Motor neuron (in vitro differentiated cells): ENCODE measurements at regions not wholly inside any gene's neighbourhood (a gene's known extent, or its start where the extent isn't known, plus 50 kb on each side); places are given as distances from the start of the nearest gene placed in this dataset.

Experiments
- ATAC-seq, 8 experiments: fragments of 200-7000 bp; cut with Tn5 transposase; replicated peaks in 6 of 8; 2 replicates each; pipeline ENCODE4 v1.8.0; 2021; ENCODE audit warnings: mild to moderate bottlenecking in 8 of 8, moderate library complexity in 8 of 8
- H3K27ac ChIP-seq, 2 donors: fragments of 250-450 bp; sonication (Bioruptor Pico); 2 replicates each; pipeline ENCODE4 v1.9.0; 2021; ENCODE audit warnings: antibody characterized with exemption in 2 of 2, mild to moderate bottlenecking in 2 of 2, moderate library complexity in 1 of 2
- H3K4me1 ChIP-seq, 2 donors: fragments of 250-450 bp; sonication (Bioruptor Pico); replicated peaks in 1 of 2; 2 replicates each; pipeline ENCODE4 v1.6.1; 2021; ENCODE audit warnings: antibody characterized with exemption in 2 of 2, mild to moderate bottlenecking in 2 of 2, moderate library complexity in 1 of 2
- H3K4me3 ChIP-seq, 5 donors: fragments of 250-450 bp; sonication (Bioruptor Pico); 2 replicates each; pipeline ENCODE4 v1.9.0; 2021; ENCODE audit warnings: antibody characterized with exemption in 5 of 5, mild to moderate bottlenecking in 5 of 5, moderate library complexity in 4 of 5
- WGBS, 10 experiments: fragments of 450-650 bp; shearing (Covaris generic); methylation state at CpG; one replicate each; pipeline ENCODE4 v1.0.0; 2022; 5-methylcytosine and 5-hydroxymethylcytosine counted together
- in situ Hi-C, 9 experiments: fragments of 400-800 bp; cut with MboI; loops; one replicate each; pipeline ENCODE4 v1.15.0; 2021; ENCODE audit warnings: low sequenced_read_pairs in 9 of 9, low pct_unique_long_range_greater_than_20kb in 2 of 9; ENCODE audit not compliant: unreplicated experiment in 9 of 9

DNA sequence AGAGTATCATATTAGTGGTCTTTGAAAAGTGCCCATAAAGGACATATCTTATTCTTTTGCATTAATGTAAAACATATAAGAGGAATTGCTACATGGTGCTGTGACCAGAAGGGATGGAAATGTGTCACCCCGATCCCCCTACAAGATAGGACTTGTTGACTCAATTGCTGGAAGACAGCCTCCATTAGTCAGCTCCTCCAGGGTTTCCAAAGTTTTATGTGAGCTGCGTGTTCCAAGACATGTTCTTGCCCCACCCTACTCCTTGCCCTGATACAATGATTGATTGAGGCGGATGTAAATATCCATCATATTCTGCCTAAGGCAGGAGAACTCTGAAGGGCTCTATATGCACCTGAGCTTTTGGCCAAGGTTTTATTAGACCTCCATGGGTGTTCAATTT is 541.0 kb upstream of the ZEB2 start:
- 6 to 90% (median 63%) methylated on average over 1 to 3 of the region's 3 CpGs; no CpG with 5 or more reads in 3 of the 10 experiments for WGBS, 10 experiments
- peak in 3 of 8 experiments; percentile 41 to 75 (median 63) for ATAC-seq
- in situ Hi-C loops = no loop called here

DNA sequence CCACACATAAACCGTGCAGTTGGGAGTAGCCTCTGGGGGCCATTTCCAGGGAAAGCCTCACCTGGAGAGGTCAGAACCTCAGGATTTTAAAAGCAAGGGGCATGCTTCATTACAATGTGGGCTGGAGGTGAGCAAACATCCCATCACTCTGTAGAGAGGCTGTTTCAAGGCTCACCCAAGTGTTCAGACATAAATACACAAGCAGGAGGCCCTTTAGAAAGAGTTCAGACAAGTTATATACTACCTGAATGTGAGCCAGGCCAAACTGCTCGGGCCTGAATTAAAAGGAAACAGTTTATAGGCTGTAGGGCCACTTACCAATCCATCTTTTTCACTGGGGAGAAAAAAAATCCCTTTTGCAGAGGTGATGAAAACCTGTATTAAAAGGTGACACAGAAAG is 540.0 kb upstream of the ZEB2 start:
- Histone ChIP-seq H3K4me3 (no peak overlapping the region), H3K27ac (no peak overlapping the region), H3K4me1 (no peaks in the 10 kb centered on the region)
- WGBS, 10 experiments = 0 to 78% (median 55%) methylated on average over 1 to 2 of the region's 2 CpGs; no CpG with 5 or more reads in 1 of the 10 experiments
- in situ Hi-C loops = no loop called here
- peak in 2 of 8 experiments; percentile 8 to 17 for ATAC-seq

More for the DNA sequence above, 541.0 kb upstream of the ZEB2 start:
- no peak overlapping the region for H3K4me3 ChIP-seq
- no peak overlapping the region for H3K27ac ChIP-seq
- no peaks in the 10 kb centered on the region for H3K4me1 ChIP-seq

- no peak overlapping the region for H3K4me3 ChIP-seq
- in situ Hi-C loops = no loop called here
- H3K27ac ChIP-seq = no peak overlapping the region
- peak in 3 of 8 experiments; percentile 65 to 81 (median 72) for ATAC-seq
- 22 to 100% (median 86%) methylated on average over 1 of the region's 1 CpG; no CpG with 5 or more reads in 3 of the 10 experiments for WGBS, 10 experiments
- no peaks in the 10 kb centered on the region for H3K4me1 ChIP-seq
Observed at GRCh38 chr2:145059343-145059742, 539.4 kb upstream of the ZEB2 start.

GRCh38 chr2:145058457-145058856 is 538.5 kb upstream of the ZEB2 start:
- Histone ChIP-seq H3K4me3 (no peak overlapping the region), H3K4me1 (no peaks in the 10 kb centered on the region), H3K27ac (no peak overlapping the region)
- in situ Hi-C loops = no loop called here
- no peak for ATAC-seq
- WGBS, 10 experiments = 58 to 100% (median 100%) methylated on average over 1 of the region's 1 CpG; no CpG with 5 or more reads in 2 of the 10 experiments

DNA sequence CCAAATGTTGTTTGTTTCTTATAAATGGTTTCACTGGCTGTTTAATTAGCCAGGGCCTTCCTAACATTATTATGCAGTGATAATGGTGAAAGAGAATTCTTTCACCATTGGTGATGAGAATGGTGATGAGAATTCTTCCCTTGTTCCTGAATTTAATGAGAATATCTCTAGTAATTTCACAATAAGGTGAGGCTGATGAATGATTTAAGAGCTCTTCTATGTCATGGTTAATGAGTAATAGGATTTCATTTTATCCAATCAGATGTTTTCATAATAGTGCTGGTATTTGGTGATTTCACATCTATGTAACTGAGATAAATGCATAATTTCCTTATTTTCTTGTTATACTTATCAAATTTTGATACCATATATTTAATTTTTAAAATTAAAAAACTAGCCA is 535.7 kb upstream of the ZEB2 start:
- ATAC-seq = no peak
- Histone ChIP-seq H3K4me3 (no peak overlapping the region), H3K4me1 (no peaks in the 10 kb centered on the region), H3K27ac (no peak overlapping the region)
- in situ Hi-C loops = no loop called here

DNA sequence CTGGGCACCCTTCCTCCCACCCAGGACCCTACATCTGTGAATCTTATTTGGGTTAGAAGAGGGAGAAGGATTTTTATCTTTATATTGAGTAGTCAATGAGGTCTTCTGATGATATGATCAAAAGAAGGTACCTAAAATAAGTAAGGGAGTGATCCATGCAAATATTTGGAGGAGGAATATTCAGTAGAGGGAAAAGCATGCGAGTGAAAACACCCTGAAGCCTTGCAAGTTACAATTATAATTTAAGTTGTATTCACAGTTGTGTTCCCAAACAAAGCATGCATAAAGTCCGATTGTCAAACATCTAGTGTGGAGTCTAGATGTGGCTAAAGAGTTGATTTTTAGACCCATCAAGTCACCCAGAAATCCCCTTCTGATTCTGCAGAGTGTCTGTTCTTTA is 530.2 kb upstream of the ZEB2 start:
- 0 to 100% (median 83%) methylated on average over 1 to 2 of the region's 2 CpGs; no CpG with 5 or more reads in 3 of the 10 experiments for WGBS, 10 experiments
- in situ Hi-C loops = no loop called here
- ATAC-seq = peak in 3 of 8 experiments; percentile 63 to 86 (median 67)
- H3K4me3 ChIP-seq = no peak overlapping the region
- H3K4me1 ChIP-seq = no peaks in the 10 kb centered on the region
- H3K27ac ChIP-seq = no peak overlapping the region

DNA sequence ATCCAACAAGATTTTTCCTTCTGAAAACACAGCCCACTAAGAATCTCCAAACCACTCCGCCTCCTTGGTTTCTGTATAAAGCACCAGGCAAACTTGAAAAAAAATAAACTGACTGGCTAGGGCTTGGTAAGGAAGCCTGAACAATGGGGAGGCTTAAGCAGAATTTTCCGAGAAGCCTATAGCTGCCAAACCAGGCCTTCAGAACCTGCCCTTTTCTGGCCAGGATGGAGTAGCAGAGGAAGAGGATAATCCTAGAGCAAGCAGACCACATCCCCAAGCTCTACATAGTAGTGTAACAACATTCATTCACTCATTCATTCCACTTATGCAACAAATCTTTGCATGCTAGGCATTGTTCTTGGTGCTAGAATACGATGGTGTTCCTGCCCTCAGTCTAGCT is 529.6 kb upstream of the ZEB2 start:
- WGBS, 10 experiments = 0 to 100% (median 86%) methylated on average over 1 to 3 of the region's 3 CpGs
- ATAC-seq = no peak
- in situ Hi-C loops = no loop called here

DNA sequence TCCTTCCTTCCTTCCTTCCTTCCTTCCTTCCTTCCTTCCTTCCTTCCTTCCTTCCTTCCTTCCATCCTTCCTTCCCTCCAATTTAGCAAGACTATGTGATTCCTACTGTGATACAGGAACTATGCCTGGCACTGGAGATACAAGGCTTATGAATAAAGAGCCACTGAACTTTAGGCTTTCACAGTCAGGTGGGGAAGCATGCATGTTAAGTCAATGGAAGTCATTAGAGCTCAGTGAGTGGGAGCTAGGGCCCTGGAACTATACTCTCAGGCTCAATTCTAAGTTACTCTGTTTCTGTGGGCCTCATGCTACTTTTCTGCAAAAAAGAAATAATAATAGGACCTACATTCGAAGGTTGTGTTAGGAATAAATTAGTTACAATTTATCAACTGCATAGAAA is 527.6 kb upstream of the ZEB2 start:
- in situ Hi-C loops = no loop called here
- no peak overlapping the region for H3K4me3 ChIP-seq
- WGBS, 10 experiments = 50 to 100% (median 88%) methylated on average over 1 of the region's 1 CpG; no CpG with 5 or more reads in 2 of the 10 experiments
- ATAC-seq = no peak
- H3K27ac ChIP-seq = no peak overlapping the region
- H3K4me1 ChIP-seq = no peaks in the 10 kb centered on the region

More for the DNA sequence above, 529.6 kb upstream of the ZEB2 start:
- Histone ChIP-seq H3K4me3 (no peak overlapping the region), H3K27ac (no peak overlapping the region), H3K4me1 (no peaks in the 10 kb centered on the region)

DNA sequence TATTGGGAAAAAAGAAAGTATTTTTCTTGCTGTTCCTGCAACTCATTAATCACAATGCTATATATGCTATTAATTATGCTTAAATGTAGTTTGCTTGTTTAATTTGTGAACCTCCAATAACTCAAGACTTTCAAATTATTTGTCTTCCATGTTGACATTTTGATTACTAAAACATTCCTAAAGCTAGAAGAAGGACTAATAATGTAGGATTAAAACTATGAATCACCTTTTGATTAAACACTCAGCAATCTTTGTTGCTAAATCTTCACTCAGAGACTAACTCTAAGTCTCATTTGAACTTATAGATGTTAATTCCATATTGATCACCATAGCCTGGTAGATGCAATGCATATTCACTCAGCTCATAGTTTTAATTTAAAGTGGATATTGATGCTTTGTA is 524.6 kb upstream of the ZEB2 start:
- Histone ChIP-seq H3K4me1 (no peaks in the 10 kb centered on the region), H3K4me3 (no peak overlapping the region), H3K27ac (no peak overlapping the region)
- in situ Hi-C loops = no loop called here
- ATAC-seq = no peak

GRCh38 chr2:145043399-145043834 is 523.5 kb upstream of the ZEB2 start:
- H3K27ac ChIP-seq = no peak overlapping the region
- no peak overlapping the region for H3K4me3 ChIP-seq
- no peaks in the 10 kb centered on the region for H3K4me1 ChIP-seq
- in situ Hi-C loops = no loop called here
- WGBS, 10 experiments = 20 to 95% (median 82%) methylated on average over 1 to 6 of the region's 6 CpGs
- no peak for ATAC-seq

DNA sequence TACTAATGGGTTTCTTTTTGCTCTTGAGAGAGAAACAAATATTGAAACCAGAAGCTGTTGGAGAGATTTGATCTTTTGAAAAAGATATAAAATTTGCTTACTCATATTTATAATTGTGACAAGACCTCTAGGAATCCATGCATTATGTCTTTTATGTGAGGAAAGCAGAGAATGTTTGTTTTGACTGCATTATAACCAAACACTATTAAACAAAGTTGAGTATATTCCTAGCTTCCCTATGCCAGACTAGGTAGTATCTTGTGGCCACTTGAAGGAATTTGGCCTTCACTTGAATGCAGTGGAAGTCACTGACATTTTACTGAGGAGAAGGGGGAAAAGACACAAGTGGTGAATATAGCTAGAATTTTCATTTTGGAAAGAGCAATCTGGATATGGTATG is 521.8 kb upstream of the ZEB2 start:
- in situ Hi-C loops = no loop called here
- H3K27ac ChIP-seq = no peak overlapping the region

DNA sequence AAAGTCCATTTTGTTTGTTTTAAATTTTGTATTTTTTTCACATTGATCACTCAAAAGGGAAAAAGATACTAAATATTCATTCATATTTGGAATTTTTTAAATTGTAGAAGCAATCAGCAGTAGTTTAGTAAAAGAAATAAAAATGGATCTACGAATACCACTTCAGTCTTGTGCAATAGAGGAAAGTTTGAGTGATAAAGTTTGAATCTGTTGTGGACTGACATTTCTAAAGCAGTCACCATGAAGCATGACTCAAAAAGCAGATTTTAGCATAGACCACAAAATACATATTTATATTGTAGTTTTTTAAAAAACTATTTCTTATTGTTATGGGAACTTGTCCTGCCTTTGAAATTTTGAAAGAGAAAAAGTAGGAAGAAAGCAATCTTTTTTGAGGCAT is 520.5 kb upstream of the ZEB2 start:
- WGBS, 10 experiments = 25 to 100% (median 93%) methylated on average over 1 of the region's 1 CpG; no CpG with 5 or more reads in 1 of the 10 experiments

More for the DNA sequence above, 521.8 kb upstream of the ZEB2 start:
- Histone ChIP-seq H3K4me1 (no peaks in the 10 kb centered on the region), H3K4me3 (no peak overlapping the region)
- ATAC-seq = no peak

GRCh38 chr2:145038041-145038525 is 518.2 kb upstream of the ZEB2 start:
- ATAC-seq = peak in 3 of 8 experiments; percentile 39 to 56 (median 48)
- 17 to 100% (median 68%) methylated on average over 1 to 4 of the region's 6 CpGs; no CpG with 5 or more reads in 2 of the 10 experiments for WGBS, 10 experiments
- in situ Hi-C loops = no loop called here
- H3K4me1 ChIP-seq = no peaks in the 10 kb centered on the region
- no peak overlapping the region for H3K4me3 ChIP-seq
- no peak overlapping the region for H3K27ac ChIP-seq

More for the DNA sequence above, 520.5 kb upstream of the ZEB2 start:
- no peak overlapping the region for H3K4me3 ChIP-seq
- no peak overlapping the region for H3K27ac ChIP-seq
- peak in 2 of 8 experiments; percentile 33 to 44 for ATAC-seq
- H3K4me1 ChIP-seq = no peaks in the 10 kb centered on the region
- in situ Hi-C loops = no loop called here

GRCh38 chr2:145036421-145037011 is 516.6 kb upstream of the ZEB2 start:
- Histone ChIP-seq H3K27ac (no peak overlapping the region), H3K4me3 (no peak overlapping the region), H3K4me1 (no peaks in the 10 kb centered on the region)
- in situ Hi-C loops = no loop called here
- ATAC-seq = peak in 1 of 8 experiments; percentile 63
- WGBS, 10 experiments = 9 to 100% (median 78%) methylated on average over 1 to 6 of the region's 6 CpGs
